Mesenchymal stem cell (in vitro differentiated cells and primary cell): ENCODE measurements at regions not wholly inside any gene's neighbourhood (a gene's known extent, or its start where the extent isn't known, plus 50 kb on each side); places are given as distances from the start of the nearest gene placed in this dataset.

Source experiments
- DNase-seq: peaks from one replicate; pipeline ENCODE4 v3.0.0-alpha.2; 2013
- H2AFZ ChIP-seq: one replicate; pipeline ENCODE4 v1.6.1; 2013; ENCODE audit warnings: low read depth, mild to moderate bottlenecking, control low read depth, inconsistent platforms, low read length, moderate library complexity
- H2AK5ac ChIP-seq: 2 replicates; pipeline ENCODE4 v1.6.1; 2013; ENCODE audit warnings: low read length, moderate library complexity, mild to moderate bottlenecking, inconsistent platforms; ENCODE audit not compliant: severe bottlenecking
- H2BK120ac ChIP-seq: one replicate; pipeline ENCODE4 v1.6.1; 2013; ENCODE audit warnings: low read depth, mild to moderate bottlenecking, inconsistent platforms, low read length, moderate library complexity
- H2BK12ac ChIP-seq, 2 experiments: one replicate each; pipeline ENCODE4 v1.6.1; 2013; ENCODE audit warnings: inconsistent platforms in 2 of 2, low read length in 2 of 2, mild to moderate bottlenecking in 2 of 2, moderate library complexity in 2 of 2, control low read depth in 1 of 2
- H2BK15ac ChIP-seq: one replicate; pipeline ENCODE4 v1.6.1; 2013; ENCODE audit warnings: mild to moderate bottlenecking, low read depth, inconsistent platforms; ENCODE audit not compliant: poor library complexity, severe bottlenecking
- H2BK5ac ChIP-seq: 2 replicates; pipeline ENCODE4 v1.6.1; 2013; ENCODE audit warnings: low read depth, mild to moderate bottlenecking, low read length, control low read depth, inconsistent platforms; ENCODE audit not compliant: poor library complexity, severe bottlenecking
- H3K14ac ChIP-seq, 2 experiments: one replicate each; pipeline ENCODE4 v1.6.1; 2013; ENCODE audit warnings: inconsistent platforms in 2 of 2, low read length in 2 of 2, control low read depth in 1 of 2, mild to moderate bottlenecking in 1 of 2, moderate library complexity in 1 of 2
- H3K18ac ChIP-seq, 2 experiments: one replicate each; pipeline ENCODE4 v1.6.1; 2013; ENCODE audit warnings: inconsistent platforms in 2 of 2, low read length in 2 of 2, control low read depth in 1 of 2, low read depth in 1 of 2, mild to moderate bottlenecking in 1 of 2
- H3K23ac ChIP-seq, 2 experiments: one replicate each; pipeline ENCODE4 v1.6.1; 2013; ENCODE audit warnings: inconsistent platforms in 2 of 2, low read length in 2 of 2, mild to moderate bottlenecking in 2 of 2, moderate library complexity in 2 of 2, control low read depth in 1 of 2
- H3K27ac ChIP-seq: 2 replicates; pipeline ENCODE4 v1.5.1; 2013; ENCODE audit warnings: mild to moderate bottlenecking, moderate library complexity, low read length, control low read depth, inconsistent platforms; ENCODE audit not compliant: poor library complexity, severe bottlenecking
- H3K27me3 ChIP-seq, 2 experiments: 2 replicates each; pipeline versions ENCODE4 v1.6.1 to v1.7.0; 2013; ENCODE audit warnings: low read length in 2 of 2, mild to moderate bottlenecking in 2 of 2, moderate library complexity in 2 of 2, control low read depth in 1 of 2, inconsistent platforms in 1 of 2; ENCODE audit not compliant: control insufficient read depth in 1 of 2, insufficient read depth in 1 of 2
- H3K36me3 ChIP-seq, 2 experiments: 2 replicates each; pipeline versions ENCODE4 v1.6.1 to v1.7.0; 2013; ENCODE audit warnings: low read length in 2 of 2, control low read depth in 1 of 2, inconsistent platforms in 1 of 2, low read depth in 1 of 2, mild to moderate bottlenecking in 1 of 2; ENCODE audit not compliant: insufficient read depth in 2 of 2, control insufficient read depth in 1 of 2
- H3K4ac ChIP-seq, 2 experiments: one replicate each; pipeline ENCODE4 v1.6.1; 2013; ENCODE audit warnings: inconsistent platforms in 2 of 2, low read length in 2 of 2, mild to moderate bottlenecking in 2 of 2, moderate library complexity in 2 of 2, control low read depth in 1 of 2, low read depth in 1 of 2
- H3K4me1 ChIP-seq: 2 replicates; pipeline ENCODE4 v1.6.1; 2013; ENCODE audit warnings: low read depth, low read length, control low read depth; ENCODE audit not compliant: control insufficient read depth, insufficient read depth
- H3K4me2 ChIP-seq: 2 replicates; pipeline ENCODE4 v1.6.1; 2013; ENCODE audit warnings: low read length, mild to moderate bottlenecking, inconsistent platforms; ENCODE audit not compliant: poor library complexity, severe bottlenecking
- H3K4me3 ChIP-seq, 2 experiments: 2 replicates each; pipeline versions ENCODE4 v1.5.1 to v1.7.0; 2013; ENCODE audit warnings: low read length in 2 of 2, mild to moderate bottlenecking in 2 of 2, control low read depth in 1 of 2, low read depth in 1 of 2; ENCODE audit not compliant: insufficient read depth in 1 of 2
- H3K79me1 ChIP-seq: replicated peaks from 2 replicates; pipeline ENCODE4 v1.6.1; 2013; ENCODE audit warnings: mild to moderate bottlenecking, control low read depth, low read length, inconsistent platforms; ENCODE audit not compliant: poor library complexity, severe bottlenecking
- H3K9ac ChIP-seq: 2 replicates; pipeline ENCODE4 v1.7.0; 2013; ENCODE audit warnings: mild to moderate bottlenecking, low read length, moderate library complexity
- H3K9me3 ChIP-seq: 2 replicates; pipeline ENCODE4 v1.7.0; 2013; ENCODE audit warnings: mild to moderate bottlenecking, low read length; ENCODE audit not compliant: control insufficient read depth
- H4K8ac ChIP-seq: one replicate; pipeline ENCODE4 v1.6.1; 2013; ENCODE audit warnings: inconsistent platforms, mild to moderate bottlenecking, low read length, moderate library complexity
- H4K91ac ChIP-seq: one replicate; pipeline ENCODE4 v1.6.1; 2013; ENCODE audit warnings: mild to moderate bottlenecking, low read length, inconsistent platforms
- WGBS: methylation state at CpG from one replicate; pipeline ENCODE4 v1.1.7; 2013; ENCODE audit warnings: mixed read lengths; 5-methylcytosine and 5-hydroxymethylcytosine counted together

DNA sequence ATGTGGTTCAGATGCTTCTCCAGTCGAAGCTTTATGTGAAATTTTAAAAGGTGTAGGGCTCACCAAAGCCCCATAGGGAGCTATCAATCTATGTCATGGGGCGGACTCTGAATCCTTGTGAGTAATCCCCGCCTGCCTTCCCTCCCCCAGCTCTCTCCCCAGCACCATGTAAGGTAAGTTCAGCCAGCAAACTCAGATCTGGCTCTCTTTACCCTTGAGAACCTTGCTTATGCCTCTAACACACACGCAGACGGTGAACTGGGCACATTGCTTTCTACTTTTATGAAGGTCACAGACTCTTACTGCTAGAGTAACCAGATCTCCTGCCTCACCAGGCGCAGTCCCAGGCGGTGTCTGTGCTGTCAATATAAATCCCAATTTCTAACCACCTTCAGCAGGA is 82.6 kb upstream of the CNKSR3 start:
- no peak overlapping the region for H3K18ac ChIP-seq
- H3K27ac ChIP-seq: no peak overlapping the region
- H3K4me3 ChIP-seq: no peak overlapping the region
- no peak overlapping the region for H3K9ac ChIP-seq
- H3K14ac ChIP-seq: no peak overlapping the region
- no peak overlapping the region for H3K4me2 ChIP-seq
- H3K9me3 ChIP-seq: no peaks in the 10 kb centered on the region
- no peak overlapping the region for H3K23ac ChIP-seq
- H2BK12ac ChIP-seq: no peak overlapping the region
- no peaks in the 10 kb centered on the region for H3K79me1 ChIP-seq
- H2AK5ac ChIP-seq: no peak overlapping the region
- H2BK120ac ChIP-seq: no peak overlapping the region
- H2BK5ac ChIP-seq: no peak overlapping the region
- no peaks in the 10 kb centered on the region for H3K27me3 ChIP-seq
- no peak overlapping the region for H2AFZ ChIP-seq
- no peak overlapping the region for H4K8ac ChIP-seq
- no peaks in the 10 kb centered on the region for H3K36me3 ChIP-seq
- H2BK15ac ChIP-seq: no peak overlapping the region
- H4K91ac ChIP-seq: no peak overlapping the region
- DNase-seq: no peak
- no peak overlapping the region for H3K4ac ChIP-seq
- 56% methylated on average over 7 of the region's 7 CpGs for WGBS
- no peaks in the 10 kb centered on the region for H3K4me1 ChIP-seq

DNA sequence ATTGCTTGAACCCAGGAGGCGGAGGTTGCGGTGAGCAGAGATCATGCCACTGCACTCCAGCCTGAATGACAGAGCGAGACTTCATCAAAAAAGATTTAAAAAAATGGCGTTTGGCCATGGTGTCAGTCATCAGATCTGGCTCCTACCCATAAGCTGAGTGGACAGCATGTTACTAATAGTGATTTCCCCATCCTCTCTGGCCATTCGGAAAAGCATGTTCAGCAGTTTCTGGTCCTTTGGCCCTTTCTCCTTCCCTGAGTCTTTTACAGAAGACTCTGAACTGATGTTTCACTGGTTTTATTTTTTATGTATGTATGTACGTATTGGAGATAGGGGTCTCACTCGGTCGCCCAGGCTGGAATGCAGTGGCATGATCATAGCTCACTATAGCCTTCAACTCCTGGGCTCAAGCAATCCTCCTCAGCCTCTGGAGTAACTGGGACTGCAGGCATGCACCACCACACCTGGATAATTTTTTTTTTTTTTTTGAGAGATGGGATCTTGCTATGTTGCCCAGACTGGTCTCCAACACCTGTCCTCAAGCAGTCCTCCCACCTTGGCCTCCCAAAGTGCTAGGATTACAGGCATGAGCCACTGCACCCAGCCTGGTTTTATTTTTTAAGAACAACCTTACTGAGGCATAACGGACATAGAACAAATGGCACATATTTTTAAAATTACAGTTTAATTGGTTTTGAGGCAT is 84.2 kb upstream of the CNKSR3 start:
- Histone ChIP-seq H2AFZ (no peak overlapping the region), H2BK120ac (no peak overlapping the region), H2BK5ac (no peak overlapping the region), H3K14ac (no peak overlapping the region), H3K4me2 (no peak overlapping the region), H3K27ac (no peak overlapping the region), H4K8ac (no peak overlapping the region), H2BK15ac (no peak overlapping the region), H3K18ac (no peak overlapping the region), H3K4me1 (no peaks in the 10 kb centered on the region), H4K91ac (no peak overlapping the region), H3K9ac (no peak overlapping the region), H3K4me3 (no peak overlapping the region), H3K36me3 (no peaks in the 10 kb centered on the region), H3K4ac (no peak overlapping the region), H3K9me3 (no peaks in the 10 kb centered on the region), H3K27me3 (no peaks in the 10 kb centered on the region), H3K23ac (no peak overlapping the region), H2AK5ac (no peak overlapping the region), H2BK12ac (no peak overlapping the region), H3K79me1 (no peaks in the 10 kb centered on the region)
- WGBS: 96% methylated on average over 8 of the region's 9 CpGs
- no peak for DNase-seq

DNA sequence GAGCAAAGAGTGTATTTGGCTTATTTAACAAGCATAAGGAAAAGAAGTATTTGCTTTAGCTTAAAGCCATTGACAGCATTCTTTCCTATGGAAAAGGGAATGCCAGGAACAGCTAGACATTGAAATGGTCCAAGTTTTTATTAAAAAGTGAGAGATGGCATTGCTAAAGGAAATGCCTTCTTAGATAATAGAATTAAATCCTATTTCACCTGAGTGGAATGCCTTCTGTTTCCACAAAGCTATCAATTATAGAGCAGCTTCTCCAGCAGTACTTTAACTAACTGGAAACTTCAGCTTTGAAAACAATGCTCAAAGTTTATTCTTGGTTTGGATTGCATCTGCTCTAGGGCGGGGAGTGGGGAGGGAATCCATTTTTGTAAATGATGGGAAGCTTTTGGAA is 85.1 kb upstream of the CNKSR3 start:
- Histone ChIP-seq H3K9ac (no peak overlapping the region), H3K14ac (no peak overlapping the region), H3K4me3 (no peak overlapping the region), H3K4ac (no peak overlapping the region), H4K91ac (no peak overlapping the region), H4K8ac (no peak overlapping the region), H3K4me2 (no peak overlapping the region), H3K36me3 (no peaks in the 10 kb centered on the region), H3K4me1 (no peaks in the 10 kb centered on the region), H2BK12ac (no peak overlapping the region), H2BK120ac (no peak overlapping the region), H3K27me3 (no peaks in the 10 kb centered on the region), H3K79me1 (no peaks in the 10 kb centered on the region), H3K27ac (no peak overlapping the region), H2AFZ (no peak overlapping the region), H3K9me3 (no peaks in the 10 kb centered on the region), H2BK15ac (no peak overlapping the region), H2BK5ac (no peak overlapping the region), H3K23ac (no peak overlapping the region), H2AK5ac (no peak overlapping the region), H3K18ac (no peak overlapping the region)
- WGBS: no CpG with 5 or more reads among the region's 1 CpG
- no peak for DNase-seq

DNA sequence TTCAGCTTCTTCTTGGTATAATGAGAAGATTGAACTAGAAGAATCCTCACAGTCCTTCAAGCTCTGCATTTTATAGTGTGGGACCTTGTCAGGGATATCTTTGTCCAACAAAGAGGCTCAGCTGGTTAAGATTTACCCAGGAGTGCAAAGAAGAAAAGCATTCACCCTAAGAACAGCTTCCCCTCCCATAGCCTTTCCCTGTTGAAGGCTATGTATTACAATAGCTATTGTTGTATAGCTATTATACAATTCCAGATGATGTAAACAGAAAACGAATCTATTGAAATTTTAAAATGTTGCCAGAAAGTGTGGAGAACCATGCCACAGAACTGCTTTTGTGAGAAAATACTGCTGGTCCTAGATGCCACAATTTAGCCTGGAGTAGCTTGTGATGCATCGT is 85.5 kb upstream of the CNKSR3 start:
- Histone ChIP-seq H3K4ac (no peak overlapping the region), H2AK5ac (no peak overlapping the region), H3K36me3 (no peaks in the 10 kb centered on the region), H3K4me1 (no peaks in the 10 kb centered on the region), H2BK5ac (no peak overlapping the region), H3K4me2 (no peak overlapping the region), H3K79me1 (no peaks in the 10 kb centered on the region), H3K27me3 (no peaks in the 10 kb centered on the region), H2AFZ (no peak overlapping the region), H4K8ac (no peak overlapping the region), H4K91ac (no peak overlapping the region), H2BK120ac (no peak overlapping the region), H3K18ac (no peak overlapping the region), H3K14ac (no peak overlapping the region), H3K27ac (no peak overlapping the region), H3K4me3 (no peak overlapping the region), H3K9me3 (no peaks in the 10 kb centered on the region), H2BK15ac (no peak overlapping the region), H2BK12ac (no peak overlapping the region), H3K9ac (no peak overlapping the region), H3K23ac (no peak overlapping the region)
- DNase-seq: no peak
- WGBS: 92% methylated on average over 2 of the region's 2 CpGs
